Gastrocnemius medialis (tissue), 4 donors: ENCODE measurements at regions not wholly inside any gene's neighbourhood (a gene's known extent, or its start where the extent isn't known, plus 50 kb on each side); places are given as distances from the start of the nearest gene placed in this dataset.

Experiments
- POLR2A ChIP-seq, 2 donors: fragments of 450-650 bp; IDR thresholded peaks; one replicate each; pipeline ENCODE4 v1.6.1; 2017; ENCODE audit warnings: antibody characterized with exemption in 2 of 2, mild to moderate bottlenecking in 2 of 2, moderate library complexity in 2 of 2
- TF ChIP-seq, protein P1 (sequence below), 5 experiments: fragments of 450-650 bp in 3 of 5; fragments of 200-600 bp in 2 of 5; sonication (generic) in 2 of 5; IDR thresholded peaks in 4 of 5; conservative IDR thresholded peaks in 1 of 5; 1 replicate in 4 of 5; 2 replicates in 1 of 5; pipeline ENCODE4 v1.5.1; 2016 to 2019; ENCODE audit warnings: antibody characterized with exemption in 5 of 5, mild to moderate bottlenecking in 3 of 5, moderate library complexity in 3 of 5

DNA sequence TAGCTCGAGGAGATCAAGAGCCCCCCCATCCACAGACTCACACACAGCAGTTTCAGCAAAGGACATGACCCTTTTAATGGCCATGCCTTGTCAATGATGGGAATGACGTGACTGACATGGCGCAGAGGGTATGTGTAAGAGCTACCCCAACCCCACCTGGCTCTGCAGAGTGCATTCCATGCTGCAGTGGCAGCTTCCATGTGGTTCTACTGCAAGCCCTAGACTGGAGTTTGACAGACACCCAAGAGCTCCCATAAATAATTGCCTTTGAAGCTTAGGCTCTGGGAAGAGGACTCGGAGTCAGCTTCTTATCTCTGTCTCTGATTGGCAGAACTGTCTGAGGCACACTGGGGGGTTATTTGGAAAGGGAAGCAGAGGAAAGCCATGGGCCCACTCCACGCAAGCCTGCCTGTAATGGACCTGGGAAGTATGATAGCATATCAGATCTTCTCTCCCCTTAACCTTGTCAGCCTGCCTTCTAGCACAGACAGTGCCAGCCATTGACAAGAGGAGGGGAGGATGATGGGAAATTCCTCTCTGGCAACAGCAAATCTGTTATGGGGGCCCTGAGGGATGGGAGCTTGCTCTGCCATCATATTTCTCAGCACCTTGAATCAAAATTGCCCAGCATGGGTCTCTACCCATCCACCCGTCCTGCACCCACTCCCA is 478.5 kb upstream of the PODXL start:
- TF ChIP-seq, protein P1, sequence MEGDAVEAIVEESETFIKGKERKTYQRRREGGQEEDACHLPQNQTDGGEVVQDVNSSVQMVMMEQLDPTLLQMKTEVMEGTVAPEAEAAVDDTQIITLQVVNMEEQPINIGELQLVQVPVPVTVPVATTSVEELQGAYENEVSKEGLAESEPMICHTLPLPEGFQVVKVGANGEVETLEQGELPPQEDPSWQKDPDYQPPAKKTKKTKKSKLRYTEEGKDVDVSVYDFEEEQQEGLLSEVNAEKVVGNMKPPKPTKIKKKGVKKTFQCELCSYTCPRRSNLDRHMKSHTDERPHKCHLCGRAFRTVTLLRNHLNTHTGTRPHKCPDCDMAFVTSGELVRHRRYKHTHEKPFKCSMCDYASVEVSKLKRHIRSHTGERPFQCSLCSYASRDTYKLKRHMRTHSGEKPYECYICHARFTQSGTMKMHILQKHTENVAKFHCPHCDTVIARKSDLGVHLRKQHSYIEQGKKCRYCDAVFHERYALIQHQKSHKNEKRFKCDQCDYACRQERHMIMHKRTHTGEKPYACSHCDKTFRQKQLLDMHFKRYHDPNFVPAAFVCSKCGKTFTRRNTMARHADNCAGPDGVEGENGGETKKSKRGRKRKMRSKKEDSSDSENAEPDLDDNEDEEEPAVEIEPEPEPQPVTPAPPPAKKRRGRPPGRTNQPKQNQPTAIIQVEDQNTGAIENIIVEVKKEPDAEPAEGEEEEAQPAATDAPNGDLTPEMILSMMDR (IDR thresholded peaks at IDR 0.05 in 4 of 5, conservative IDR thresholded peaks at IDR 0.05 in 1 of 5) = no peak
- no peak for TF ChIP-seq POLR2A (IDR thresholded peaks at IDR 0.05)
